GM21737 (cell line): ENCODE measurements at regions not wholly inside any gene's neighbourhood (a gene's known extent, or its start where the extent isn't known, plus 50 kb on each side); places are given as distances from the start of the nearest gene placed in this dataset.

Source experiments
- ATAC-seq: cut with Tn5 transposase; IDR thresholded peaks from one replicate; pipeline ENCODE4 v1.9.1; 2021; ENCODE audit warnings: mild to moderate bottlenecking, moderate library complexity; ENCODE audit not compliant: unreplicated experiment

GRCh38 chr2:181114021-181114420 lies 133.6 kb downstream of the UBE2E3 start:
- no peak for ATAC-seq

GRCh38 chr2:181116261-181116660 lies 135.9 kb downstream of the UBE2E3 start:
- ATAC-seq: no peak

GRCh38 chr2:181117206-181117925 lies 137.0 kb downstream of the UBE2E3 start:
- no peak for ATAC-seq

GRCh38 chr2:181120625-181121024 lies 140.2 kb downstream of the UBE2E3 start:
- no peak for ATAC-seq

GRCh38 chr2:181121996-181122395 lies 141.6 kb downstream of the UBE2E3 start:
- no peak for ATAC-seq

GRCh38 chr2:181122601-181123000 lies 142.2 kb downstream of the UBE2E3 start:
- ATAC-seq: no peak

- ATAC-seq: peak; percentile 94
Measured at GRCh38 chr2:181123798-181124231, 143.4 kb downstream of the UBE2E3 start.

GRCh38 chr2:181124497-181124896 lies 144.1 kb downstream of the UBE2E3 start:
- ATAC-seq: no peak

- ATAC-seq: no peak
Measured at GRCh38 chr2:181125359-181125758, 145.0 kb downstream of the UBE2E3 start.

- ATAC-seq: no peak
Measured at GRCh38 chr2:181126311-181126868, 146.0 kb downstream of the UBE2E3 start.

- peak; percentile 51 for ATAC-seq
Measured at GRCh38 chr2:181128199-181128598, 147.8 kb downstream of the UBE2E3 start.

- no peak for ATAC-seq
Measured at GRCh38 chr2:181129364-181130056, 149.1 kb downstream of the UBE2E3 start.

GRCh38 chr2:181130686-181131085 lies 150.3 kb downstream of the UBE2E3 start:
- no peak for ATAC-seq

- ATAC-seq: no peak
Measured at GRCh38 chr2:181131584-181131983, 151.2 kb downstream of the UBE2E3 start.

GRCh38 chr2:181138816-181139215 lies 158.4 kb downstream of the UBE2E3 start:
- ATAC-seq: no peak

GRCh38 chr2:181139831-181140230 lies 159.4 kb downstream of the UBE2E3 start:
- no peak for ATAC-seq

GRCh38 chr2:181140414-181140813 lies 160.0 kb downstream of the UBE2E3 start:
- ATAC-seq: no peak

GRCh38 chr2:181140928-181141327 lies 160.5 kb downstream of the UBE2E3 start:
- ATAC-seq: no peak

GRCh38 chr2:181141676-181142075 lies 161.3 kb downstream of the UBE2E3 start:
- ATAC-seq: no peak

- ATAC-seq: no peak
Measured at GRCh38 chr2:181142514-181142913, 162.1 kb downstream of the UBE2E3 start.

- no peak for ATAC-seq
Measured at GRCh38 chr2:181143790-181144300, 163.4 kb downstream of the UBE2E3 start.

- no peak for ATAC-seq
Measured at GRCh38 chr2:181145645-181146044, 165.2 kb downstream of the UBE2E3 start.
